ENCODE measurements at regions not wholly inside any gene's neighbourhood (a gene's known extent, or its start where the extent isn't known, plus 50 kb on each side); places are given as distances from the start of the nearest gene placed in this dataset.
"Not testable (repeated sequence)": the region's sequence is repeated elsewhere in the genome, so short reads cannot be mapped to it uniquely, and the experiment has no call there.

- no peak for DNase-seq
Observed at GRCh38 chr11:134978388-134979088, 566.5 kb upstream of the B3GAT1 start.

DNA sequence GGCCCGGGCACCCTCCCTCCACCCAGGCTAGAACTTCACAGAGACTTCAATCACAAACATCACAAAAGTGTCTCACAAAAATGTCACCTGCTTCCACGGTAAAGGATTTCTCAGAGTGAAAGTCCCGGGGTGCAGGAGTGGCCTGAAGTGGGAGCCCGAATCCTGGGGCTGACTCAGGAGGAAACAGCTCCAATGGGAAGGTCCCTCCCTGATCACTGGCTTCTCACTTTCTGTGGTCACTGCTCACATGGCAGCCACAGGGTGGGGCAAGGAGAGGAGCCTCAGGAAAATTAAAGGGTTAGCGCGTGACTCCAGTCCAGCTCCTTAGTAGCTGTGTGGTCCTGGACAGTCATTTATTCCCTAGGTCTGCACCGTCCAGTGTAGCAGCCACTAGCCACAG lies 564.5 kb upstream of the B3GAT1 start:
- DNase-seq, result no peak

DNA sequence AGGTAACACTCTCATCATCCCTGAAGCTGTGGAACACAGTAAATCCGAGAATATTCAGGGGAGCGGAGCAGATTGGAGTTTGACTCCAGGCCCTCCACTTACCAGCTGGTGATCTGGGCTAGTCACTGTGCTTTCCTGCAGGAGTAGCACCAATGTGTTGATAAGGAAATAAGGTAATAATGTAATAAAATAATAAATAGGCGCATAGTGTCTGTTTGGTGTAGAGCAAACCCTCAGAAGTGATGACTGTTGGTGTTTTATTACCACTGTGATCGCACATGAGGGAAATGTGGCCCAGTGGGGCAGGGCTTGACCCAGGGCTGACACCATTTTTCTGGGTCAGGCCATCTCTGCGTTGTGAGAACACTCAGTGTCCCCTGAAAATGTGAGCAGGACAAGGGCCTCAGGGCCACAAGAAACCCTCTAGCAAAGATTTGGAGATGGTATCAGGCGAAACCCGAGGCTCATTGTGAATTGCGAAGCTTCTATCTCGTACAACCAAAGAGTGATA lies 563.9 kb upstream of the B3GAT1 start:
- DNase-seq, result no peak

DNA sequence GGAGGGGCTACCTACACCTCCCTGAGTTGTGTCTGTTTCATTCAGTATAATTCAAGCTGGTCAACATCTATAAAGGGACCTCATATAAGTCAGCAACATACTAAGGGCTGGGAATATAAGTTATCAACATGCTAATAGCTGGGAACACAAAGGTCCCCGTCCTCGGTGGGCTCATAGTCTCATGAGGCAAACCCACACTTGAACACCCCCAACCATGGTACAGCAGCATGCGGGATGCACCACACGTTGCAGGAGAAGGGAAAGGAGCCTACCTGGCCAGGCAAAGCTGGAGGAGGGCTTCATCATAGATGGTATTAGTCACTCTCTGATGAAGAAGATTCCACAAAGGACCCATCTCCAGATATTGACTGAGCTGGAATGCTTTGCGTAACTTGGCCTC lies 561.8 kb upstream of the B3GAT1 start:
- no peak for DNase-seq

DNA sequence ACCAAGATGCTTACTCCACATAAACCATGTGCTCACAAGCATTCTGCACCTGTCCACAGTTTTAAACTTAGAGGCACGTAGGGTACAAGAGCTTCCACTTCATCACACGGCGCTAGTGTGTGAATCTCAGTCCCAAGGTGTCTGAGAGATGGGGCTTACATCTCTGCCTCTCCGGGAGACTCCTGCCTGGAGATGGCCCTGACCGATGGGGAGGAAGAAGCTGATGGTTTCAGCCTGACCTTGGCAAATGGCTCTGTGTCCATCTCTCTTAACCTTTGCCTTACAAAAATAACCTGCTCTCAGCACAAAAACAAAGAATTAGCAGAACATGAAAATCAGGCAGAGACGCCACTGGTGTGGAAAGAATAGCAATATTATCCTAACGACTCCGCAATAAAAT lies 559.3 kb upstream of the B3GAT1 start:
- no peak for DNase-seq

- DNase-seq, result no peak
Observed at GRCh38 chr11:134967746-134968145, 555.7 kb upstream of the B3GAT1 start.

- DNase-seq, result not testable (repeated sequence)
Observed at GRCh38 chr11:134961386-134961785, 549.3 kb upstream of the B3GAT1 start.

GRCh38 chr11:134958870-134959269 lies 546.8 kb upstream of the B3GAT1 start:
- DNase-seq, result no peak

- no peak for DNase-seq
Observed at GRCh38 chr11:134958336-134958640, 546.2 kb upstream of the B3GAT1 start.

DNA sequence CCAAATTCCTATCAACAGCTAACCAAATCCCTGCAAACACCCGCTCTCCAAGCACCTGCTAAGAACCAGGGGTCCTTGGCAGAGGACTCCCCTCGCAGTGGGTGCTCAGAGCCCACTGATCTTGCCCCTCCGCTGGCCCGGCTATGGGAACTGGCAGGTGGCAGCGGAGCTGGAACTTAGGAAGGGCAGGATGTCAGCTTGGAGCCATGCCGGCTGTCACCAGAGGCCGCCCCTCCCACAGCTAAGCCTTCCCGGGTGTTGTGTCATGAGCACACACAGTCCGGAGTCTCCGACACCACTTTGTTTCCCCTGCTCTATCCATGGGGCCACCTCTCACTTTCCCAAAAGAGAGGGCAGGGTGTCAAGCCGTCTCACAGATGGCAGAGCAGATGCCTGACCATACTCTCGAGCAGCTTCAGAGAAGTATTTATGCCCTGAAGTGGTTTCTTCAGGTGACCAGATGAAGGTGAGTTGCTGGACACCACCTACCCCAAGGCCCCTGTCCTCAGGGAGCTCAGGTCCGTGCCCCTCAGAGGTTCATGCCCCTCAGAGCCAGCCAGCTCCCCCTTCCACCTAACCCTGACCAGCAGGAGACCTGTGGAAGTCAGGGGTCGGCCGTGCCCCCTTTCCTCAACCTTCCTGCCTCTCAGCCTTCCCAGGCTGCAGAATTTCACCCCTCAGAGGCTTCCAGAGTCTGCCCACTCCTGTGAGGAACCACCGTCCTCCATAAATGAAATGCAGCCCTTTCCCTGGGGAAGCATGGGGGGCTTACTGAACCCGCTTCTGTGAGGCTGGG lies 545.7 kb upstream of the B3GAT1 start:
- no peak for DNase-seq

DNA sequence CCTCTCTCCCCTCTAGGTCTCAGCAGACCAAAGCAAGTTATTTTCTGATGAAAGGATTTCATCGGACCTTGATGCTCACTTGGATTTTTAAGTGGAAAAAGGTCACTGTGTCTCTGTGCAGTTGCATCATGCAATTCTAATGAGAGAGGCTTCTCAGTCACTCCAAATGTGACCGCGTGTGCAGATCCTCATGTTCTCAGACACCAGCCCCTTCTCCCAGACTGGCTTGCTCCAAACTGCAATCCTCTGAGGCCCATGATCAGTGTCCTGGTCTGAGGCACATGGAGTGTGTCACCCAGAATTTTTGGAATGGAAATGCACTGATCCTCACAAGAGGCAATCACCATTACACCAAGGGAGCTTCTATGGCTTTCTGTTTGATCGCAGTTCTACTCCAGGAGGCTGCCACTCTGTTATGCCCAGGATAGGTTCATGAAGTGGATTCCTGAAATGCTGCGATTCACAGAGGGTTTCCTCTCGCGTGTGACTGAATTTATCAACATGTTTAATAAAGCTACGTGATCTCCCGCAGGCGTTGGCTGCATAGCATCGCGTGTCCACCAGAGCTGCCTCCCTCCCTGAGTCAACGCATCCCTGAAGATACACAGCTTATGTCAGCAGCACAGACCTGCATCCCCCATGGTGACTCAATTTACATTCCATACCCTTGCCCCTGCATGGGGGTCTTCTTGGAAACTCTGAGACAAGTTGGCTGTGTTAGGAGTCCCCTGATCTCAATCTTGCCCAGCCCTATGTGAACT lies 544.6 kb upstream of the B3GAT1 start:
- DNase-seq, result no peak

DNA sequence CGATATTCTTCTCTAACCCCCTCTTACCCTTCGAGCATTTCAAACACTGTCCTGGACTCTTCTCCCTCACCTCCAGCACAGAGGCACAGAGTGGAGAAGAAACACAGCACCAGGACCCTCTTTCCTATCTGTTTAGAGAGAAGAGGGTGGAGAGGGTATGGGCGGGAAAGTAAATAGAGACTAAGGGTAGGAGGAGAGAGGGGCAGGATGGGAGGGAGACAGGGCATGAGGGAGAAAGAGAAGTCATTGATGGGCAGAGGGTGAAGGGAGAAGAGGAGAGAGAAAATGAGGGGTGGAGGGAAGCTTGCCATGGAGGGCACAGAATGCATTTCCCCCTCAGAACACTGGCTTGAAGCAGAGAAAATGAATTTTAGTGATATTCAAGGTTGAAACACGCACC lies 543.9 kb upstream of the B3GAT1 start:
- not testable (repeated sequence) for DNase-seq

- DNase-seq, result no peak
Observed at GRCh38 chr11:134955281-134955680, 543.2 kb upstream of the B3GAT1 start.

GRCh38 chr11:134954456-134954855 lies 542.4 kb upstream of the B3GAT1 start:
- not testable (repeated sequence) for DNase-seq

GRCh38 chr11:134953417-134953970 lies 541.5 kb upstream of the B3GAT1 start:
- not testable (repeated sequence) for DNase-seq

GRCh38 chr11:134951305-134951700 lies 539.3 kb upstream of the B3GAT1 start:
- no peak for DNase-seq

DNA sequence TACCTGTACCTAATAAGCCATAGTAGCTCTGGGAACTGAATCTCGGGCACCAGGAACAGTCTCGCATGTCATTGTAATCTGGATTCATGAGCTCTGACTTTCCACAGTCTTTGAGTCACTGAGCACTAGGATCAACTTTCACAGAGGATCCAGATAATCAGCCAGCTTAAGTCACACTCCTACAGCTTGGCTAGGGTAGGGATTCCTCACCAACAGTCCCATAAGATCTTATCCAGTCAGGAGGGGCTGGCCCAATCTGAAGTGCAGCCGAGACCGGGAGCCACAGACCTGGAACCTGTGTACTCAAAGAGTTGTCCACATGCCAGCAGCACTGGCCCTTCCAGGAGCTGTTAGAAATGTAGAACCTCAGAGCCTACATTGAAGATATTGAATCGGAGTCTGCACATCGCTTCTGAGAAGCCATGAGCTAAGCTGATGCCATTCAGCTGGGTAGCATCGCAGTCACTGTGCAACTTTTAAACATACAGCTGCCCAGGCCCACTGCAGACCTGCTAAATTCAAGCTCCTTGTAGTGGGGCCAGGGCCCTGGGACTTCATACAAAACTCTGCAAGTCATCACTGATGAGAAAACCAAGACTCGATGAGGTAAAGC lies 538.8 kb upstream of the B3GAT1 start:
- no peak for DNase-seq

DNA sequence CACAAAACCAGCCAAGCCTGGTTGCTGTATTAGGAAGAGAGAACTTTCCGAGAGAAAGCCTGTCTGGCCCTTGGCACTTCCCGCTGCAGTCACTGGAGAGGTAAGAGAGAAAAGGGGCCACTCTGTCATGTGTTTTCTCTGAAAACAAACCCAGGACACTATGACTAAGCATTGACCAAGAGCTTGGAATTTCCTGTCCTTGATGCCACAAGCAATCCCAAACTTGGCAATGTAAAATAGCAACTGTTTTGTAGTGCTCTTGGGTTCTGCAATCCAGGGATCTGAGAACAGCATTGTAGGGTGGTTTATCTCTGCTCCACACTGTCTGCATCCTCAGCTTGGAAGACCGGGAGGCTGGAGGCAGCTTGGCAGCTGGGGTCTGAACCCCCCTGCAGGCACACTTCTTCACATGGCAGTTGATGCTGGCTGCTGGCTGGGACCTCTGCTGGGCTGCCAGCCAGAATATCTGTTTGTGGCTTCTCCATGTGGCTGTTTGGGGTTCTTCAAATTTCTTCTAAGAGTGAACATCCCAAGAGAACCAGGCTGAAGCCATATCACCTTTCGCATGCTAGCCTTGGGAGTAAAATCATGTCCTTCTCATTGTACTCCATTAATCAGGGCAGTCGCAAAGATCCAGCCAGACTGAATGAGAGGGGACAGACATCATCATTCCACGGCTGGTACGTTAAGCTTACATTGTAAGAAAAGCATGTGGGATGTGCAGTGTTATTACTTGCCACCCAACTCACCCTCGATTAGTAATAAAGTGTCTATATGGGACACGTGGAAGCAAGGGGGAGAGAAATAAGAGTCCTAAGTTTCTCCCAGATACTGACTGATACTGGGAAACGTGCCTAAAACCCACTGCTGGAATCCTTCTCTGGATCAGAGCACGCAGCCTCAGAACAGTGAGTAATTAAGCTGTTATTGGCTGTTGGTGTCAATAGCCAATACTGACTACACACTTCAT lies 537.4 kb upstream of the B3GAT1 start:
- DNase-seq, result no peak

- DNase-seq, result no peak
Observed at GRCh38 chr11:134947556-134947955, 535.5 kb upstream of the B3GAT1 start.

DNA sequence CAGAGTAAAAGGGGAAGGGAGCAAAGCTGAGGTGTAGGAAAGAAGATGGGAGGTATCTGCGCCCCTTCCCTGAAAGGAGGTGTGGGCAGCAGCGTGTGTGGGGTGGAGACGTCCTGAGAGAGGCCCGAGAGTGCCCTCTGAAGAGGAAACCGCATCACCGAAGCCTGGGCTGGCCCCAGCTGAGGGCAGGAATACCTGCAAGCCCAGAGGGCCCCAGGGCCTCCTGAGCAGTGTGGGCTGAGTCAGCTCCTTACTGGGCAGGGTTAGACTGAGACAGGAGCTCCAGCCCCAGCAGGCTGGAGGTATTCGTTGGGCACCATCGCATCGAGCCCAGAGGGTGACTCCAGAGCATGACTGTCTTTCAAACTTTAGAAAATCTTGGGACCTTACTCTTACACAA lies 534.0 kb upstream of the B3GAT1 start:
- no peak for DNase-seq

- DNase-seq, result no peak
Observed at GRCh38 chr11:134944986-134945385, 532.9 kb upstream of the B3GAT1 start.

- DNase-seq, result no peak
Observed at GRCh38 chr11:134944131-134944530, 532.1 kb upstream of the B3GAT1 start.
